ENCODE measurements at regions not wholly inside any gene's neighbourhood (a gene's known extent, or its start where the extent isn't known, plus 50 kb on each side); places are given as distances from the start of the nearest gene placed in this dataset.

DNA sequence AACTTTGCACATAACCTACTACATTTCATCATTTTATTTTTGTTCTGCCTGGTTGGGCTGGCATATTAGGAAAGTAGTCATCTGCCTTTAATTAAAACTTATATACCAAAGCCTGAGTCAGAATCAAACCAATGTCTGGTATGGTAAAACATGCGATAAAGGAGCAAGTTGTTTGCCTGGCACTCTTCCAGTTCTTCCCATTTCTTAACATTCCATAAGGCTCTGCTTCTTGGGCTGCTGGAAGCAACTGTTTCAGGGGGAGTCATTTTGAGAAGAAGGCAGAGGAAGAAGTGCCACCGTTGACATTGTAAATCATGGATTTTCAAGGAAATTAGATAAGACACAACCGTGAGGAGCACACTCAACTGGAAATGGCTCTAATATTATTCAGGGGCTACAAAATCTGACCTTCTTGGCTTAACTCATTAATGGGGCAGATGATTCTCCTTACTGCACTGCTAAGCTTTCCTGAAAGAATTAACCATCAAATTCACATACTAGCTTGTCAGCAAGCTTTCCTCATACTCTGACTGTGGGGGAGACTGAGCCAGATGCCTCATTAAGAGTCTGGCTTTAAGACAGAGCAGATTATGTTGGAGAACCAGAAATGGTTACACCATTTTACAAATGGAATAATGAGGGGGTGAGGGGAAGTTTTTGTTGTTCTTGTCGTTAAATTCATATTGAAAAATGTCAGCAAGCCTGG lies 391.0 kb downstream of the TMEM232 start:
- H3K4me3 ChIP-seq (ENCODE audit: severe bottlenecking), result no peak overlapping the region
- TF ChIP-seq, protein P1, sequence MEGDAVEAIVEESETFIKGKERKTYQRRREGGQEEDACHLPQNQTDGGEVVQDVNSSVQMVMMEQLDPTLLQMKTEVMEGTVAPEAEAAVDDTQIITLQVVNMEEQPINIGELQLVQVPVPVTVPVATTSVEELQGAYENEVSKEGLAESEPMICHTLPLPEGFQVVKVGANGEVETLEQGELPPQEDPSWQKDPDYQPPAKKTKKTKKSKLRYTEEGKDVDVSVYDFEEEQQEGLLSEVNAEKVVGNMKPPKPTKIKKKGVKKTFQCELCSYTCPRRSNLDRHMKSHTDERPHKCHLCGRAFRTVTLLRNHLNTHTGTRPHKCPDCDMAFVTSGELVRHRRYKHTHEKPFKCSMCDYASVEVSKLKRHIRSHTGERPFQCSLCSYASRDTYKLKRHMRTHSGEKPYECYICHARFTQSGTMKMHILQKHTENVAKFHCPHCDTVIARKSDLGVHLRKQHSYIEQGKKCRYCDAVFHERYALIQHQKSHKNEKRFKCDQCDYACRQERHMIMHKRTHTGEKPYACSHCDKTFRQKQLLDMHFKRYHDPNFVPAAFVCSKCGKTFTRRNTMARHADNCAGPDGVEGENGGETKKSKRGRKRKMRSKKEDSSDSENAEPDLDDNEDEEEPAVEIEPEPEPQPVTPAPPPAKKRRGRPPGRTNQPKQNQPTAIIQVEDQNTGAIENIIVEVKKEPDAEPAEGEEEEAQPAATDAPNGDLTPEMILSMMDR (IDR thresholded peaks at IDR 0.05; ENCODE audit: poor library complexity, severe bottlenecking), result no peak
- H3K9me3 ChIP-seq (ENCODE audit: severe bottlenecking), result no peaks in the 10 kb centered on the region
- no peak overlapping the region for H3K27ac ChIP-seq (ENCODE audit: poor library complexity, severe bottlenecking)
- no peaks in the 10 kb centered on the region for H3K36me3 ChIP-seq (ENCODE audit: low read depth)
- DNase-seq (ENCODE audit: low spot score) (no peak), ATAC-seq (ENCODE audit: low read depth) (no peak)
- no peaks in the 10 kb centered on the region for H3K4me1 ChIP-seq (ENCODE audit: insufficient read depth, poor library complexity, severe bottlenecking)
- peaks cover 3% of the 10 kb centered on the region for H3K27me3 ChIP-seq (ENCODE audit: insufficient read depth, poor library complexity, severe bottlenecking)

DNA sequence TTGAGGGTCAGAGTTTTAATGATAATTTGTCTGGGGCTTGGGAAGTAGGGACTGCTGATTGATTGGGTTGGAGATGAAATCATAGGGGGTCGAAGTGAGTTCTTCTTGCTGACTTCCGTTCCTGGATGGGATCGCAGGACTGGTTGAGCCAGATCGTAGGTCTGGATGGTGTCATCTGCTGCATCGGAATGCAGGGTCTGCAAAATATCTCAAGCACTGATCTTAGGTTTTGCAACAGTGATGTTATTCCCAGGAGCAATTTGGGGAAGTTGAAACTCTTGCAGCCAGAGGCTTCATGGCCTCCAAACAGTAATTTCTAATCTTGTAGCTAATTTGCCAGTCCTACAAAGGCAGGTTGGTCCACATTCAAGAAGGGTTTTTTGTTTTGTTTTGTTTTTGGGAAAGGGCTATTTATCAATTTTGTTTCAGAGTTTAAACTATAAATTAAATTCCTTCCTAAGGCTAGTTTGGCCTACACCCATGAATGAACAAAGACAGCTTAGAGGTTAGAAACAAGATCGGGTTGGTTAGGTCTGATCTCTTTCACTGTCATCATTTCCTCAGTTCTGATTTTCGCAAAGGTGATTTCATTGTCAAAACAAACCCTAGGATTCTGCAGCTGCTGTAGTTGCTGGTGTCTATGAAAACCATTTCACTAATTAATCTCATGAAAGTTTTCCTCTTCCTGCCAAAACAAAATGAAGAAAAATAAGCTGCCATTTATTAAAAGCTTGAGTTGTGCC lies 388.0 kb downstream of the TMEM232 start:
- no peak for ATAC-seq (ENCODE audit: low read depth)

DNA sequence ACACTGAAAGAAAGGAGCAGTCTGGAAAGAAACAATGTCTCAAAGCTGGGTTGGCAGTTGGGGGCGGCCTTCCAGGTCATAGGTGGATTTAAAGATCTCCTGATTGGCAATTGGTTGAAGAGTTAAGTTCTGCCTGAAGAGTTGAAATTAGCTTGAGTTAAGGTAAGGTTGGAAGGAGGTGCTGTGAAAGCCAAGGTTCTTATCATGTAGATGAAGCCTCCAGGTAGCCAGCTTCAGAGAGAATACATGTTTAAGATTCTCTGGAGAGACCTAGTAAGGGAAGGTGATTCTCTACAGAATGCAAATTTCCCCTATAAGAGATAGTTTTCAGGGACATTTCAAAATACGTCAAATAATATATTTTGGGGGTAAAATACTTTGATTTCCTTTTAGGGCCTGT lies 387.1 kb downstream of the TMEM232 start:
- H3K4me3 ChIP-seq (ENCODE audit: severe bottlenecking), result no peak overlapping the region
- H3K27ac ChIP-seq (ENCODE audit: poor library complexity, severe bottlenecking), result no peak overlapping the region
- ATAC-seq (ENCODE audit: low read depth), result no peak
- no peaks in the 10 kb centered on the region for H3K4me1 ChIP-seq (ENCODE audit: insufficient read depth, poor library complexity, severe bottlenecking)
- no peaks in the 10 kb centered on the region for H3K9me3 ChIP-seq (ENCODE audit: severe bottlenecking)
- H3K36me3 ChIP-seq (ENCODE audit: low read depth), result no peaks in the 10 kb centered on the region
- peaks cover 3% of the 10 kb centered on the region for H3K27me3 ChIP-seq (ENCODE audit: insufficient read depth, poor library complexity, severe bottlenecking)
- TF ChIP-seq, protein P1 (IDR thresholded peaks at IDR 0.05; ENCODE audit: poor library complexity, severe bottlenecking), result no peak
- DNase-seq (ENCODE audit: low spot score), result no peak

More for the DNA sequence above, 388.0 kb downstream of the TMEM232 start:
- Histone ChIP-seq H3K4me1 (ENCODE audit: insufficient read depth, poor library complexity, severe bottlenecking) (no peaks in the 10 kb centered on the region), H3K27me3 (ENCODE audit: insufficient read depth, poor library complexity, severe bottlenecking) (peaks cover 3% of the 10 kb centered on the region), H3K9me3 (ENCODE audit: severe bottlenecking) (no peaks in the 10 kb centered on the region), H3K4me3 (ENCODE audit: severe bottlenecking) (no peak overlapping the region), H3K36me3 (ENCODE audit: low read depth) (no peaks in the 10 kb centered on the region), H3K27ac (ENCODE audit: poor library complexity, severe bottlenecking) (no peak overlapping the region)
- DNase-seq (ENCODE audit: low spot score), result no peak
- TF ChIP-seq, protein P1 (IDR thresholded peaks at IDR 0.05; ENCODE audit: poor library complexity, severe bottlenecking), result no peak

DNA sequence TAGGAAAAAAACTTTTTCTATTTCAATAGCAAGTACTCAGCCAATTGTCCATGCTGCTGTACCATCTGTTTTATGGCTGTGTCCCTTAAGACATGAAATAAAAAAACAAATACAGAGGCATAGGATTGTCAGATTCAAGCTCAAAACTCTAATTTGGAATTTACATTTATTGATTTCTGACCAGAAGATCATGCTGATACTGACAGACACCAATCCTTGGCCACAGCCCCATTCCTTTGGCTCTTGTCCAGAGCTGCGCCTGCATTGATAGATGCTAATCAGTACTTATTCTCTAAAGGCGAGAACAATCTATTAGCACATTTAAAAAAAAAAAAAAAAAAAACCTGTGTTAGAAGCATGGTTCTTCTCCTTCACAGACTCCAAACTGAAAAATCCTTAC lies 384.6 kb downstream of the TMEM232 start:
- no peaks in the 10 kb centered on the region for H3K9me3 ChIP-seq (ENCODE audit: severe bottlenecking)
- no peak overlapping the region for H3K4me3 ChIP-seq (ENCODE audit: severe bottlenecking)
- no peak for ATAC-seq (ENCODE audit: low read depth)
- H3K27me3 ChIP-seq (ENCODE audit: insufficient read depth, poor library complexity, severe bottlenecking), result peaks cover 3% of the 10 kb centered on the region
- H3K36me3 ChIP-seq (ENCODE audit: low read depth), result no peaks in the 10 kb centered on the region
- TF ChIP-seq, protein P1 (IDR thresholded peaks at IDR 0.05; ENCODE audit: poor library complexity, severe bottlenecking), result no peak
- no peak overlapping the region for H3K27ac ChIP-seq (ENCODE audit: poor library complexity, severe bottlenecking)
- DNase-seq (ENCODE audit: low spot score), result no peak
- H3K4me1 ChIP-seq (ENCODE audit: insufficient read depth, poor library complexity, severe bottlenecking), result no peaks in the 10 kb centered on the region

GRCh38 chr5:110342683-110343082 lies 383.8 kb downstream of the TMEM232 start:
- no peaks in the 10 kb centered on the region for H3K4me1 ChIP-seq (ENCODE audit: insufficient read depth, poor library complexity, severe bottlenecking)
- H3K27ac ChIP-seq (ENCODE audit: poor library complexity, severe bottlenecking), result no peak overlapping the region
- no peaks in the 10 kb centered on the region for H3K36me3 ChIP-seq (ENCODE audit: low read depth)
- no peak for ATAC-seq (ENCODE audit: low read depth)
- DNase-seq (ENCODE audit: low spot score), result no peak
- no peaks in the 10 kb centered on the region for H3K9me3 ChIP-seq (ENCODE audit: severe bottlenecking)
- TF ChIP-seq, protein P1 (IDR thresholded peaks at IDR 0.05; ENCODE audit: poor library complexity, severe bottlenecking), result no peak
- peaks cover 3% of the 10 kb centered on the region for H3K27me3 ChIP-seq (ENCODE audit: insufficient read depth, poor library complexity, severe bottlenecking)
- no peak overlapping the region for H3K4me3 ChIP-seq (ENCODE audit: severe bottlenecking)

Measured in RWPE2 (cell line).